Activated naive CD4-positive, alpha-beta T cell treated with anti-CD3 and anti-CD28 coated beads, Interleukin-2, amount 10 ng/mL, durations not matched to agents 7 days and 5 days (primary cell): ENCODE measurements at regions not wholly inside any gene's neighbourhood (a gene's known extent, or its start where the extent isn't known, plus 50 kb on each side); places are given as distances from the start of the nearest gene placed in this dataset.
"Not testable (repeated sequence)": the region's sequence is repeated elsewhere in the genome, so short reads cannot be mapped to it uniquely, and the experiment has no call there.

Source experiments
- CTCF ChIA-PET: fragments of 350-600 bp; sonication (Branson Sonifier 250); formaldehyde crosslinking; loops from one replicate; lab custom pipeline; 2021; ENCODE audit warnings: antibody characterized with exemption; lab: Charles Lee
- DNase-seq: peaks from one replicate; pipeline ENCODE4 v3.0.0-alpha.2; 2020
- H3K27ac Mint-ChIP-seq: one replicate; pipeline ENCODE4 v1.8.0; 2021; ENCODE audit warnings: mild to moderate bottlenecking, moderate library complexity, mixed read lengths
- H3K27me3 Mint-ChIP-seq: one replicate; pipeline ENCODE4 v1.8.0; 2021; ENCODE audit warnings: mild to moderate bottlenecking, mixed read lengths
- H3K36me3 Mint-ChIP-seq: one replicate; pipeline ENCODE4 v1.8.0; 2021; ENCODE audit warnings: mixed read lengths
- H3K4me1 Mint-ChIP-seq: one replicate; pipeline ENCODE4 v1.8.0; 2021; ENCODE audit warnings: mixed read lengths
- H3K4me3 Mint-ChIP-seq: one replicate; pipeline ENCODE4 v1.8.0; 2021; ENCODE audit warnings: mild to moderate bottlenecking, moderate library complexity, mixed read lengths
- H3K9me3 Mint-ChIP-seq: one replicate; pipeline ENCODE4 v1.8.0; 2021; ENCODE audit warnings: mixed read lengths

GRCh38 chr13:20301015-20301402 lies 68.9 kb upstream of the GJB6 start:
- H3K27me3 Mint-ChIP-seq = peaks cover 59% of the 10 kb centered on the region
- CTCF ChIA-PET = no interaction called here
- H3K9me3 Mint-ChIP-seq = no peaks in the 10 kb centered on the region
- H3K36me3 Mint-ChIP-seq = no peaks in the 10 kb centered on the region
- peaks cover 4% of the 10 kb centered on the region for H3K4me1 Mint-ChIP-seq
- H3K27ac Mint-ChIP-seq = no peak overlapping the region
- H3K4me3 Mint-ChIP-seq = no peak overlapping the region
- DNase-seq = no peak

GRCh38 chr13:20297181-20297580 lies 65.1 kb upstream of the GJB6 start:
- CTCF ChIA-PET = no interaction called here
- Mint-ChIP-seq H3K4me3 (no peak overlapping the region), H3K36me3 (no peaks in the 10 kb centered on the region), H3K9me3 (no peaks in the 10 kb centered on the region), H3K27ac (no peak overlapping the region), H3K4me1 (peaks cover 4% of the 10 kb centered on the region), H3K27me3 (peaks cover 52% of the 10 kb centered on the region)
- no peak for DNase-seq

- no peak for DNase-seq
- no peaks in the 10 kb centered on the region for H3K9me3 Mint-ChIP-seq
- H3K4me1 Mint-ChIP-seq = peaks cover 4% of the 10 kb centered on the region
- no peak overlapping the region for H3K4me3 Mint-ChIP-seq
- no peak overlapping the region for H3K27ac Mint-ChIP-seq
- peaks cover 39% of the 10 kb centered on the region for H3K27me3 Mint-ChIP-seq
- no peaks in the 10 kb centered on the region for H3K36me3 Mint-ChIP-seq
- CTCF ChIA-PET = interaction anchor here (0.7 kb wide), 1 partner anchor 9 kb away, joined by 4 read pairs; no protein-coding TSS in a partner anchor
Measured at GRCh38 chr13:20295956-20296355, 63.8 kb upstream of the GJB6 start.

DNA sequence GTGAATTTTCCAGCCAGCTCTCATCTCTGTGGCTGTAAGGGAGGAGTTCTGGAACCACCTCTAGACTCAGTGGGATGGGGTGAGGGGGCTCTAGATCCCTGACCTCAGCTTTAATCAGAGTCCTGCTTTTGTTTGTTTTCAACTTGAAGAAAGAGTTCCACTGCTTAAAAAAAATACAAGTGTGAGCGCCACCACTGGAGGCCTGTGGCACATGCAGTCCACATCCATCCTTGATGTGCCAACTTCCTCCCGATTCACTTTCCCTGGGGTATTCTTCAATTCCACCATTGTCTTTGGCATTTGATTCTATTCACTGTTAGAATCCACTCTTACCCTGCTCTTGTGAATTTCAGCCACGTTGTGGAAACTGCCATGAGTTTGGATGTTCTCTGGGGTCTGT lies 62.4 kb upstream of the GJB6 start:
- peaks cover 4% of the 10 kb centered on the region for H3K4me1 Mint-ChIP-seq
- no peak overlapping the region for H3K27ac Mint-ChIP-seq
- H3K4me3 Mint-ChIP-seq = no peak overlapping the region
- H3K9me3 Mint-ChIP-seq = no peaks in the 10 kb centered on the region
- no peak for DNase-seq
- CTCF ChIA-PET = no interaction called here
- no peaks in the 10 kb centered on the region for H3K36me3 Mint-ChIP-seq
- H3K27me3 Mint-ChIP-seq = peaks cover 32% of the 10 kb centered on the region

- H3K27me3 Mint-ChIP-seq = peaks cover 20% of the 10 kb centered on the region
- H3K4me1 Mint-ChIP-seq, DNase-seq, CTCF ChIA-PET, H3K36me3 Mint-ChIP-seq, H3K9me3 Mint-ChIP-seq, H3K4me3 Mint-ChIP-seq, H3K27ac Mint-ChIP-seq: not testable (repeated sequence)
Measured at GRCh38 chr13:20292301-20292700, 60.2 kb upstream of the GJB6 start.

DNA sequence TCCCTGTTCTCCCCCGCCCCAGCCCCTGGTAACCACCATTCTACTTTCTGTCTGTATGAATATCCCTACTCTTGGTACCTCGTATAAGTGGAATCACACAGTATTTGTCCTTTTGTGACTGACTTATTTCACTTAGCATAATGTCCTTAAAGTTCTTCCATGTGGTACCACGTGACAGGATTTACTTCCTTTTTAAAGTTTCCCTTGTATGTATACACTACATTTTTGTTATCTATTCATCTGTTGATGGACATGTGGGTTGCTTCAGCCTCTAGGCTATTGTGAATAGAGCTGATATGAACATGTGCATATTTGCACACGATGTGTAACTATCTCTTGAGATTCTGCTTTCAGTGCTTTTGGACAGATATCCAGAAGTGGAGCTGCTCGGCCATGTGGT lies 59.6 kb upstream of the GJB6 start:
- H3K27ac Mint-ChIP-seq = no peak overlapping the region
- H3K4me1 Mint-ChIP-seq = peaks cover 4% of the 10 kb centered on the region
- CTCF ChIA-PET = no interaction called here
- H3K4me3 Mint-ChIP-seq = no peak overlapping the region
- peaks cover 3% of the 10 kb centered on the region for H3K9me3 Mint-ChIP-seq
- peaks cover 18% of the 10 kb centered on the region for H3K27me3 Mint-ChIP-seq
- DNase-seq = no peak
- peaks cover 3% of the 10 kb centered on the region for H3K36me3 Mint-ChIP-seq

DNA sequence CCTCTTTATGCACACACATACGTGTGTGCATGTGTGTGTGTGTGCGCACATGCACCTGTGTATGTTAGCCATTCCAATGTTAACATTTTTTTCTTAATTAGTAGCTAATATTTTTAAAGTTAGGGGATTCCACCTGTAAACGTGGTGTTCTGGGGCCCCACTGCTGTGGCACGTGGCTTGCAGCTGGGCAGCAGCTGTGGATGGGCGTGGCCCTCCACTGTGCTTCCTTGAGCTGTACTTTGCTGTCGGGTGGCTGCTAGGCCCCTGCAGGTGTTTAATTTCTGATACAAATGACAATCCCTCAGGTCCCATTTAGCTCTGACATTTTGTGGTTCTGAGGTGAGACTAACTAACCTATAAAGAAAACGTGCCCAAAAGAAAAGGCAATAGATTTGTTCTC lies 58.9 kb upstream of the GJB6 start:
- peaks cover 9% of the 10 kb centered on the region for H3K9me3 Mint-ChIP-seq
- no peak for DNase-seq
- H3K4me1 Mint-ChIP-seq = peaks cover 4% of the 10 kb centered on the region
- no peak overlapping the region for H3K4me3 Mint-ChIP-seq
- peaks cover 7% of the 10 kb centered on the region for H3K36me3 Mint-ChIP-seq
- CTCF ChIA-PET = no interaction called here
- peaks cover 15% of the 10 kb centered on the region for H3K27me3 Mint-ChIP-seq
- peak overlapping the region; percentile 19 for H3K27ac Mint-ChIP-seq

GRCh38 chr13:20288561-20288960 lies 56.4 kb upstream of the GJB6 start:
- Mint-ChIP-seq H3K9me3 (peaks cover 28% of the 10 kb centered on the region), H3K27ac (no peak overlapping the region), H3K27me3 (peaks cover 8% of the 10 kb centered on the region), H3K36me3 (peaks cover 7% of the 10 kb centered on the region), H3K4me1 (peaks cover 4% of the 10 kb centered on the region), H3K4me3 (no peak overlapping the region)
- CTCF ChIA-PET = no interaction called here
- DNase-seq = no peak

- peaks cover 8% of the 10 kb centered on the region for H3K27me3 Mint-ChIP-seq
- peaks cover 7% of the 10 kb centered on the region for H3K36me3 Mint-ChIP-seq
- H3K27ac Mint-ChIP-seq = no peak overlapping the region
- DNase-seq = no peak
- CTCF ChIA-PET = no interaction called here
- H3K4me3 Mint-ChIP-seq = no peak overlapping the region
- peaks cover 4% of the 10 kb centered on the region for H3K4me1 Mint-ChIP-seq
- peaks cover 30% of the 10 kb centered on the region for H3K9me3 Mint-ChIP-seq
Measured at GRCh38 chr13:20287976-20288375, 55.9 kb upstream of the GJB6 start.

GRCh38 chr13:20285530-20285929 lies 53.4 kb upstream of the GJB6 start:
- CTCF ChIA-PET = no interaction called here

More at GRCh38 chr13:20285530-20285929, 53.4 kb upstream of the GJB6 start:
- Mint-ChIP-seq H3K9me3 (peaks cover 36% of the 10 kb centered on the region), H3K4me3 (no peak overlapping the region), H3K27ac (no peak overlapping the region), H3K27me3 (peaks cover 8% of the 10 kb centered on the region), H3K36me3 (peaks cover 7% of the 10 kb centered on the region), H3K4me1 (no peaks in the 10 kb centered on the region)
- DNase-seq = no peak
